HS-5 (cell line): ENCODE measurements at regions not wholly inside any gene's neighbourhood (a gene's known extent, or its start where the extent isn't known, plus 50 kb on each side); places are given as distances from the start of the nearest gene placed in this dataset.
A peak's percentile ranks its signal among the peaks of the same experiment; 100 is the strongest.

ENCODE experiments used
- DNase-seq: peaks from one replicate; pipeline ENCODE4 v3.0.0-alpha.2; 2012; ENCODE audit warnings: low read depth

GRCh38 chr12:94749890-94750289 is 99.5 kb upstream of the TMCC3 start:
- DNase-seq, result no peak

DNA sequence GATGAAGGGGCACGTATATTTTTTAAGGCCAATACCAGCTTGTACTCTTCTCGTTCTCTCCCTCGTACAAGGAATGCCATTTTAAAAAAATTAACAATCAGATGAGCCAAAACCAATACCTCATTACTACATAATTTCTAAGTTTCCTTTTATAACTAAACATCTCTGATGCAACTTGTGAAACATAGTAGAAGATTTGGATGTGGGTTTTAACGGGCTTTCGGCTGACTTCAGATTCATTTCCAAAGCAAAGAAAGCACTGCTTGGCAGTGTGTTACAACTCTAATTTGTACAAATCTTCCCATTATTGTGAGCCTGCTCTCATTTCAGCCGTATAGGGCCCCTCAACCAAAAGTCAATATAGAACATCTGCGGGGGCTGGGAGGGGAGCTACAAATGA is 99.1 kb upstream of the TMCC3 start:
- DNase-seq, result no peak

- no peak for DNase-seq
Measured at GRCh38 chr12:94748726-94749421, 98.5 kb upstream of the TMCC3 start.

DNA sequence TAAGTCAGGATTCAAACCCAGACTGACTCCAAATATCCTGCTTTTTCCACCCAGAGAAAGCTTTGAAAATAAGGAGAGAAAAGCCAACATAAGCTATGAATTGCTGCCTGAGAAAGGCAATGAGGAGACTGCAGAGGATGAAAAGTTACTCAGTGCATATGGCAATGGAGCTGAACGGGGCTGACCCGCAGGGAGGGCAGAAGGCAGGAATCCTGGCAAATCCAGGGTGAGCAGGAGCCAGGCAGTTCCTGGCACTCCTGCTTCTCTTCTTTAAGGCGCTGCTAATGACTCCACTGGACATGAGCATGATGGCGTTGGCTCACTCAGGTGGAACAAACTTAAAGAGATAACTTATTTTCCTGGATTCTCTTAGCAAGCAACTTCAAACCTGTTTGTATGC is 95.2 kb upstream of the TMCC3 start:
- DNase-seq, result no peak

- no peak for DNase-seq
Measured at GRCh38 chr12:94743174-94743573, 92.8 kb upstream of the TMCC3 start.

DNA sequence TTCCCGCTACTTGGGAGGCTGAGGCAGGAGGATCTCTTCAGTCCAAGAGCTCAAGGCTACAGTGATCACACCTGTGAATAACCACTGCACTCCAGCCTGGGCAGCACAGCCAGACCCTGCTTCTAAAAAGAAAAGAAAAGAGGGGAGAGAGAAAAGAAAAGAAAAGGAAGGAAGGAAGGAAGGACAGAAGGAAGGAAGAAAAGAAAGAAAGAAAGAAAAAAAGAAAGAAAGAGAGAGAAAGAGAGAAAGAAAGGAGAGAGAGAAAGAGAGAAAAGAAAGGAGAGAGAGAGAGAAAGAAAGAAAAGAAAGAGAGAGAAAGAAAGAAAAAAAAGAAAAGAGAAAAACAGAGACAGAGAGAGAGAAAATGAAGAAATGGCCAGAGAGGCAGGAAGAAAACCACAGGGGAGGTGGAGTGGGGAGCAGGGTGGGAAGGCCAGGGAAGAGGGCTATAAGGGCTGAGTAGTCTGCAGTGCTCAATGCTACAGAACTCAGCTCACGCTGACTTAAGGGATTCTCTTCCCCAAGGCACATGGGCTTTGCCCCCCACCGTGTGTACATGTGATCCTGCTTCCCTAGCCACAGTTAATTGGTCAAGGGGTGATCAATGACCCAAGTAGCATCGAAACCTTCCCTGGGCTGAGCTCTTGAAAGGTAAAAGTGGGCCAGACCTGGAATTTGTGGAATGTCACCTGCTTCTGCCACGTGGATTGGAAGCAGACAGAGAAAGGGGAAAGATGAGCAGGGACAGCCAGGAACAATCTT is 90.4 kb upstream of the TMCC3 start:
- no peak for DNase-seq

DNA sequence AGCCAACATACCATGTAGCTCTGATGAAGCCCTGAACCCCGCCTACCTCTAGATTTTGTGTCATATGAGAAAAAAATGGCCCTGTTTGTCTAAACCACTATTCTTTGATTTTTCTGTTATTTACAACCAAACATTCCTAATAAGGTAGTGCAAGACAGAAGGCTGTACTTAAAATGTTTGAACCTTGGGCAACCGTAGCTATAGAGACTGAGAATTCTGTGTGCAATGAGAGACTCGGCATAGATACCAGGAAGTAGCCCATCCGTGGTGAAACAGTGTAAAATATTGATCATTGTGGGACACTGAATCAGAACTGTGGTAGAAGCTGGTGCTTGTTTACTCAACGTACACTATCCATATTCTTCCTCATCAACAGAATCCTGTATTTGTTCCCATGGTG is 86.5 kb upstream of the TMCC3 start:
- no peak for DNase-seq

- no peak for DNase-seq
Measured at GRCh38 chr12:94736004-94736403, 85.6 kb upstream of the TMCC3 start.

GRCh38 chr12:94733727-94734126 is 83.4 kb upstream of the TMCC3 start:
- no peak for DNase-seq

- no peak for DNase-seq
Measured at GRCh38 chr12:94732367-94732990, 82.1 kb upstream of the TMCC3 start.

DNA sequence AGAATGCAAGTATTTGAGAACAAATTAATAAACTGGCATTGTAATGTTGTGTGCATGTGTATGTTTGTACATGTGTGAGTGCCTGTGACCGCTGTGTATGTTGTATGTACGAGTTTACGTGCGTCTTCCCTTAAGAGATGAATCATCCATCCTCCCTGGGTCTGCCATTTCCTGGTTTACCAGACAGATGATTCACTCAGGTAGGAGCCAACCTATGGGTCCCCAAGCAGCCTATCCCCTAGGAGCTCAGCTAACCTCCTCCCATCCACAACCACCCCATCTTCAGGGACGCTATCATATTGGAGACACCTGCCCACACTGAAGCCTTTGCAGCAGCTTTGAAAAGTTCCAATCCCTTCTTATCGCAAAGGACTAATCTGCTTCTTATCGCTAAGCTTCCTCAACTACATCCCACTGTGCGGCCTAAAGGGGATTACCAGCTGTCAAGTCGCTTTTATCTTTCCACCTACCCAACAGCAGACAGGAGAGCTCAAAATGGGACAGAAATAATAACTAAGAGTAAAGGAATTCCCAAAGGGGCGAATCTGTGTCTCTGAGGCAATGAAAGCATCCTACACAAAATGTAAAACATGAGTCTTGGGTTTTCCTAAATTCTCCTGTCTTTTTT is 81.5 kb upstream of the TMCC3 start:
- DNase-seq, result no peak

GRCh38 chr12:94730847-94731246 is 80.5 kb upstream of the TMCC3 start:
- no peak for DNase-seq

DNA sequence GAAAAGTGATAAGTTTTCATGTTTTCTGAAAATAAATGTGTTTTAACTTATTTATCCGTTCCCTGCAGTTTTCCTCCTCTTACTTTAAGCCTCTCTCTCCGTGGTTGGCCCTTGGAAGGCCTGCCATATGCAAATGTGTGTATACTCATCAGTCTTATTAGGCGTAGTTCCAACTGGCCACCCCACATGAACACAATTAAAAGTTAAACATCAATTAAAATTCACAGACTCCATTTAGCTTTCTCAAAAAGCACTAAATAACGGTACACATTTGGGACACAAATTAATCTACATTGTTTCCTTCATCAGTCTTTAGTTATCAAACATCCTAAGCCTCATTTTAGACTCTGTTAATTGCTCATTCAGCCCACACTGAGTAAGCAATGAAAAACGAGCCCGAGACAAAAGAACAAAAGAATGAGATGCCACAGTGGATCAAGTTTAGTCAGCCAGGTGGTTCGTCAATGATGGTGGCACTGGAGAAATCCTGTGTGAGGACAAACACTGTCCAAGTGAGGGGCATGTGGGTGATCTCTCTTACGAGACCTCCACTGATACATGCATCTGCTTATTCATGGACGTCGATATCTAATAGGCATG is 76.0 kb upstream of the TMCC3 start:
- no peak for DNase-seq

DNA sequence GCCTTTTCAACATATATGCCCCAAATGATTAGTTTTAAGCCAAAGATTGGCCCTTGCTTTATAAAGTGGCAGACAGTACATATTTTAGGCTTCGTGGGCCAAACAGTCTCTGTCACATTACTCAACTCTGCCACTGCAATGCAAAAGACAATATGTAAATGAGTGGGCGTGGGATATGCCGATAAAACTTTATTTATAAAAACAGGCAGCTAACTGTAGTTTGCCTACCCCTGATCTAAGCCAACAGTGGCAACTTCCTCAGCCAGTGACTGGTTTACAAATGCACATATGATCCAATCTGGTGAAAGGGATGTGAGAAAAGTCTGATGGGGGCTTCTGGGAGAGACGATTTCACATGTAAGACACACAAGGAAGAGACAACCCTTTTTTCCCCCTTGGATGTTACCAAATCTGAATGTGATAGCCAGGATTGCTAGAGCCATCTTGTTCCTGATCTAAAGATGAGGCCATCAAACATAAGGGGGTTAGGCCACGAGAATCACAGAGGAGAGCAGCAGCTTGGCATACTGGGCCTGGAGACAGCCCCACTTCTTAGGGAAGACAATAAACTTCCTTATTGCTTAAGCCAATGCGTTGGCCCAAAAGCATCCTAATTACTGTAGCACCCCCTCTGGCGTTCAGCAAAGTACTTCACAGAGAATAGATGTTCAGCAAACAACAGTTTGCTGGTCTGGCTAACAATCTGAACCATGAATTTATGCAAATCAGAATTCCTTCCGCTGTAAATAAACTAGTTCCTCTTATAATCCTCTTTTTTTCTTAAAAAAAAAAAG is 75.2 kb upstream of the TMCC3 start:
- DNase-seq, result no peak

DNA sequence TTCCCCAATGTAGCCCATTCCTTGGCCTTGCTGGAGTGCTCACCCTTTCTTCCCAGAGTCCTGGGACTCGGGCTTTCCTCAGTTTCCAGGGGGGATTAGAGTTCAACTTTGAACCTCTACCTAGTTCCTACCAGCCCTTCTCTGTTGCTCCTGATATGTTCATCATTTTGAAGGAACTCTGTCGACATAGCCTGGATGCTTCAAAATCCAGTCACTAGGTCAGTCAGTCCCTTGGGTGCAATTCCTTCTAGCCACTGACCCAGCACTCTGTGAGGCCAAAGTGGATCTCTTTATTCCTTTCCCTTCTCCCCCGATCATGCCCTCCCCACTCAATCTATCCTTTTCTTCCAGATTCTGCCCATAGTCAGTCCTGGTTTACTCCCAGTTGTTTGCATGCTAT is 72.3 kb upstream of the TMCC3 start:
- no peak for DNase-seq

DNA sequence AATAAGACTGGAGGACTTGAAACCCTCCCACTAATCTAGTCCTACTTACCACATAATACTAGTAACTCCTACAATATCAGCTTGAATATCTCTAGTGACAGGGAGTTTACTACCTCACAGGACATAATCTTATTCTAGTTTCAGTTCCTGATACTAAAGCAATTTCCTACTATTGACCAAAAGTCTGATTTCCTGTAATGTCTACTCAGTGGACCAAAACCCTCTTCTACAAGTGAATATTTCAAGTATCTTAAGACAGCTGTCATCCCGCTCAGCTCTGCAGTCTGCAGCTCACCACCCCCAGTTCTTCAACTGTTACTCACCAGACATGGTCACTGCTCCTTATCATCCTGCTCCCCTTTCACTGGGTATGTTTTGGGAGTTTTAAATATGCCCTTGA is 70.8 kb upstream of the TMCC3 start:
- no peak for DNase-seq

GRCh38 chr12:94718114-94718513 is 67.8 kb upstream of the TMCC3 start:
- DNase-seq, result no peak

DNA sequence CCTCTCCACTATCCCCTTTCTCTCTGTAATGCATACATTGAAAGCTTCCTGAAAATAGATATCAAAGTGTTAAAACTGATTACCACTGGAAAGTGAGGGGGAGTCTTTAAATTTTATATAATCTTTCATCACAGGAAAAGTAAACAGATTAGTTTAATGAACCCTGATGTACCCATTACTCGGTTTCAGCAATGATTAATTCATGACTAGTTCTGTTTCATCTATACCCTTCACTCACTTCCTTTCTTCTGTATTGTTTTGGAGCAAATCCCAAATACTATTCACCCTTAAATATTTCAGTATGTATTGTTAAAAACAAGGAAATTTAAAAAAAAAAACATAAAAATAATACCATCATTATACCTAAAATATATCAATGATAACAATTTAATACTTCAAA is 67.3 kb upstream of the TMCC3 start:
- no peak for DNase-seq

- no peak for DNase-seq
Measured at GRCh38 chr12:94717108-94717507, 66.8 kb upstream of the TMCC3 start.

GRCh38 chr12:94716339-94716738 is 66.0 kb upstream of the TMCC3 start:
- DNase-seq, result no peak

- DNase-seq, result peak; percentile 77
Measured at GRCh38 chr12:94714378-94715114, 64.2 kb upstream of the TMCC3 start.
